Stimulated activated naive B cell treated with anti-CD40 and anti-IgM and Interleukin-4, amounts not matched to agents 10 μg/mL and 1 μg/mL and 100 μg/mL, for 72 hours (primary cell): ENCODE measurements at regions not wholly inside any gene's neighbourhood (a gene's known extent, or its start where the extent isn't known, plus 50 kb on each side); places are given as distances from the start of the nearest gene placed in this dataset.
A peak's percentile ranks its signal among the peaks of the same experiment; 100 is the strongest.

ENCODE experiments used
- ATAC-seq, 2 donors: fragments of 150-1000 bp; cut with Tn5 transposase; replicated peaks; 2 replicates each; pipeline ENCODE4 v1.10.0; 2021; ENCODE audit warnings: moderate library complexity in 1 of 2
- DNase-seq: peaks from one replicate; pipeline ENCODE4 v3.0.0; 2021
- H3K27ac Mint-ChIP-seq: one replicate; pipeline ENCODE4 v1.8.0; 2022; ENCODE audit warnings: mild to moderate bottlenecking, mixed read lengths
- H3K27me3 Mint-ChIP-seq, 2 donors: one replicate each; pipeline ENCODE4 v1.8.0; 2022; ENCODE audit warnings: mixed read lengths in 2 of 2
- H3K36me3 Mint-ChIP-seq, 2 donors: one replicate each; pipeline ENCODE4 v1.8.0; 2022; ENCODE audit warnings: mixed read lengths in 2 of 2, mild to moderate bottlenecking in 1 of 2
- H3K4me1 Mint-ChIP-seq, 2 donors: one replicate each; pipeline ENCODE4 v1.8.0; 2022; ENCODE audit warnings: mixed read lengths in 2 of 2, mild to moderate bottlenecking in 1 of 2
- H3K4me3 Mint-ChIP-seq, 2 donors: one replicate each; pipeline ENCODE4 v1.8.0; 2022; ENCODE audit warnings: mild to moderate bottlenecking in 2 of 2, mixed read lengths in 2 of 2, moderate library complexity in 1 of 2
- H3K9me3 Mint-ChIP-seq, 2 donors: one replicate each; pipeline ENCODE4 v1.8.0; 2022; ENCODE audit warnings: mixed read lengths in 2 of 2, mild to moderate bottlenecking in 1 of 2

DNA sequence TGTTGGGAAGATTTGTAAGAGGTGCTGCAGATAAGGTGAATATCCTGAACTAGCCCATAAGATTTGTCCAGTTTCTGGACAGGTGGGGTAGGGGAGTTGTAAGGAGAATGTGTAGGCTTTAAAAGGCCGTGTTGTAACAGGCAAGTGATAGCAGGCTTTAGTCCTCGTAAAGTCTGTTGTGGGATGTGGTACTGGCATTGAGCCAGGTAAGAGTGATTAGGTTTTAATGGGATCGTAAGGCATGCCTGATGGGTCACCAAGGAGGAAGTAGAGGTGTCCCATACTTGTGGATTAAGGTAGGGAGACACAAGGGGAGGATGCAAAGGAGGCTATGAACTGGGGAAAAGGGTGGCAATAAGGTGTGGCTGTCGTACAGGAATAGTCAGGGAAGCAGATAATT is 256.9 kb upstream of the DKK2 start:
- ATAC-seq (no peak), DNase-seq (no peak)
- no peaks in the 10 kb centered on the region for H3K36me3 Mint-ChIP-seq
- no peak overlapping the region for H3K27ac Mint-ChIP-seq
- H3K27me3 Mint-ChIP-seq: no peaks in the 10 kb centered on the region
- H3K9me3 Mint-ChIP-seq: peaks cover 14% of the 10 kb centered on the region in 2 donors
- no peak overlapping the region for H3K4me3 Mint-ChIP-seq
- H3K4me1 Mint-ChIP-seq: no peaks in the 10 kb centered on the region

DNA sequence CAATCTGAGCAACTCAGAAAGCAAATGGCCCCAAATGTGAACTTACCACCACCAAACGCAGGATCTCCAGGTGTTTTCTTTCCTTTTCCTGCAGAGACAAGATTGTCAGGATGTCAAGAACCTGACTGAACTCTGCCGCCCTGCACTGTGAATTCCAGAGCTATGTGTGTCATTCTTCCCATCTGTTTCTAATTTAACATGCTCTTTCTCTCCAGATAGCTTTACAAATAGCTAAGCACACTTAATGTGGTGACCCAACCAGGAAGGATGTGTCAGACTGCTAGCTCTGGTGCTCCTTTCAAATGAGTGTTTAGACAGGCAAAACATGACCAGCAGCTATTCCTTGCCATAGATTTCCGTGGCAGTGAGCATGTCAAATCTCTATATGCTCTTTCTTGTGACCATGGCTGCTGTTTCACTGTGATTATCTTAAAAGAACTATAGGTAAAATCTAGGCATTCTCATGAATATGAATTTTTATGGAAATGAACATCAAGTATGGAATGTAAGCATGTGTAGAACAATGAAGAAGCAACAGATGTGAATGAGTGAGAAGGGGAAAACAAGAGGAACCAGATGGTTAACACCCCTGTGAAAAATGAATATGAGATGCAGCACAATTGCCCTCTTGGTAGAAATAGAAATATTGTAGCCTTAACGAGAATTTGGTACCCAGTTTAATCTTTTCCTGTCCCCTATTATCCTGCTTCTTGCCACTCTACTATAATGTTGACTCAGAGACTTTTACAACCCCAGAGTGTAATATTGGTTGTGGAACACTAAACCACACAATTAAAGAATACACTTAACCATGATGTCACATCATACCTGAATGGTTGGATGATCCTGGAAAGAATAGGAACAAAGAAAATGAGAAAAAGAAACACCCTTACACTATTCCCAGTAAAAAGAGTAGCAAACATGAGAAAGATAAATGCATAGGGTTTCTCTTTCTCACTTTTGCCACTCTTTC is 247.8 kb upstream of the DKK2 start:
- ATAC-seq: no peak

DNA sequence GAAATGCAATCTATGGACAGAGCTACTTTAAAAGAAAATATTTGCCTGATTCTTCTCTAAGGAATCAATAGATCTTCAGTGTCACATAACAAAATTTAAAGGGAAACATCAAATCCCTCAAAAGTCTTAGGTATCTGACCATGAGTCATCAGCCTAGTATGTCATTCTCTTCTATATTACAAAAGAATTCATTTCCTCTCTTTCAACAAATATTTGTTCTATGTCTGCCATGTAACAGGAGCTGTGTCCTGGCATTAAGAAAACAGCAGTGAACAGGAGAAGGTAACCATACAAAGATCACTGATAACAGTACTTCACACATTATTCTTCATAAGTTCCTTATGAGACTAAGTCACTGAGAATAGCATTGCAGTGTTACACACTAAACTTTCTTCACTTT is 243.6 kb upstream of the DKK2 start:
- Mint-ChIP-seq H3K27me3 (no peaks in the 10 kb centered on the region), H3K9me3 (no peaks in the 10 kb centered on the region), H3K36me3 (no peaks in the 10 kb centered on the region), H3K4me3 (no peak overlapping the region), H3K27ac (no peak overlapping the region), H3K4me1 (no peaks in the 10 kb centered on the region)
- no peak for ATAC-seq
- no peak for DNase-seq

More for the DNA sequence above, 247.8 kb upstream of the DKK2 start:
- Mint-ChIP-seq H3K4me1 (no peaks in the 10 kb centered on the region), H3K27me3 (no peaks in the 10 kb centered on the region), H3K36me3 (no peaks in the 10 kb centered on the region), H3K4me3 (no peak overlapping the region), H3K27ac (no peak overlapping the region), H3K9me3 (peaks cover 0 to 2% of the 10 kb centered on the region in 2 donors)
- no peak for DNase-seq

DNA sequence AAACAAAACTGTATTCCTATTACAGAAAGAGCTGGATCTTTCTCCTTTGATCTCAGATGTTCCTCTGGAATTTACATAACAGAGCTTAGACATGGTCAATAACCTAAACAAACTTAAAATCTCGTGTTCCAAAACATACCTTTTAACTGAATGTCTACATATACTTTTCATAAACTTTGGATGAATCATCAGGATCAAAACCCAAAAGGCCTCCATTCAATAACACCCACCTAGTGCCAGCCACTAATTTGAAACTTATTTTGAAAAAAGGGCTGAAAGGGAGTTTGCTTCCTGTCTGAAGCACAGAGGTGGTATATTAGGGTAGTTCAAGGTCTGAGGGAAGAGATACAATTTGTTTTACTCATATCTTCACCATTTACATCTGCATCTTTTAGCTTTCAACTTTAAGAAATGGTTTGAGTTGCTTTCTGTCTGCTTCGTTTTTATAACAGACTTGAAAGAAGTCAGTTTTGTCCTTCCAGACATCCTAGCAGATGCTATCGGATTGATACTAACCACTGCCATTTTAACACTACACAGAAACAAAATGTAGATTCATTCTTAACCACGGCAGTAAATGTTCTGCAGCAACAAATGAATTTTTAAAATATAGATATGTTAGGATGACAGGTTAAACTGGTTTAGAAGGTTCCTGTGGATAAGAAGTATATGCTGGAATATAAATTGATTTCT is 242.8 kb upstream of the DKK2 start:
- Mint-ChIP-seq H3K9me3 (no peaks in the 10 kb centered on the region), H3K27ac (no peak overlapping the region), H3K27me3 (no peaks in the 10 kb centered on the region), H3K36me3 (no peaks in the 10 kb centered on the region), H3K4me3 (no peak overlapping the region), H3K4me1 (no peaks in the 10 kb centered on the region)
- DNase-seq (no peak), ATAC-seq (no peak)

DNA sequence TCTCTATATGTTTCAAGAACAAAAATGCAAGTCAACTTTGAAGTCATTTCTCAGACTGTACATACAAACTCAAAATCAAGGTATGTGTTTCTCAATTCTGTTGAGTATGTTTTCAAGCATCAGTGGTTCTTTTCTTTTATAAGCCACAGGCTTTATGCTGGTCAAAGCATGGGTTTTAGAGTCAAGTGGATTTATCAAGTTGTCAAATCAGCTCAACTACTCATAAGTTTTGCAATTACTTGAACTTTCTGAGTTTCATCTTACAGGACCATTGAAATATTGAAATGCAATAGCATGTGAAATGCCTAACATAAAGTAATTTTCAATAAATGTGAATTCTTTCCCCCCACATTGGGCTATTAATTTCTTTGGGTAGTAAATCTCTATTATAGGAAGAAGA is 239.9 kb upstream of the DKK2 start:
- Mint-ChIP-seq H3K27ac (no peak overlapping the region), H3K27me3 (no peaks in the 10 kb centered on the region), H3K4me3 (no peak overlapping the region), H3K36me3 (no peaks in the 10 kb centered on the region), H3K9me3 (no peaks in the 10 kb centered on the region), H3K4me1 (no peaks in the 10 kb centered on the region)
- DNase-seq: no peak
- ATAC-seq: no peak

DNA sequence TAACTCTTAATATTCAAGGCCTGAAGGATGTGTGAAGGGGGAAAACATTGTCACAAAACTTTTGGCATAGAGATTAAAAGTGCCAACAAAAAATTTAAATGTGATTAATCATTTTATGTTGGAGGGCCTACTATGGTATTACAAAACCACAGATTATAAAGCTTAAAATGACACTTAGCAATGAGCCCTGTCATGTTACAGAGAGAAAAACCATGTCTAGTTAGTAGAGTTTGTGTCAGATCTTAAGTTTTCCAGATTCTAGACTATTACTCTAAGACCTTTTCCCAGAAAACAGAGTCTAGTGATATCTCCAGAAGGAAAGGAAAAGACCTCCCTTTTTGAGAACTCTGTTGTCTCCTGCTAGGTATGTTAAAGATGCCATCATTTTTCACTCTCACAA is 239.1 kb upstream of the DKK2 start:
- no peaks in the 10 kb centered on the region for H3K4me1 Mint-ChIP-seq
- ATAC-seq (no peak), DNase-seq (no peak)
- H3K4me3 Mint-ChIP-seq: no peak overlapping the region
- no peaks in the 10 kb centered on the region for H3K27me3 Mint-ChIP-seq
- H3K36me3 Mint-ChIP-seq: no peaks in the 10 kb centered on the region
- H3K27ac Mint-ChIP-seq: no peak overlapping the region
- no peaks in the 10 kb centered on the region for H3K9me3 Mint-ChIP-seq

DNA sequence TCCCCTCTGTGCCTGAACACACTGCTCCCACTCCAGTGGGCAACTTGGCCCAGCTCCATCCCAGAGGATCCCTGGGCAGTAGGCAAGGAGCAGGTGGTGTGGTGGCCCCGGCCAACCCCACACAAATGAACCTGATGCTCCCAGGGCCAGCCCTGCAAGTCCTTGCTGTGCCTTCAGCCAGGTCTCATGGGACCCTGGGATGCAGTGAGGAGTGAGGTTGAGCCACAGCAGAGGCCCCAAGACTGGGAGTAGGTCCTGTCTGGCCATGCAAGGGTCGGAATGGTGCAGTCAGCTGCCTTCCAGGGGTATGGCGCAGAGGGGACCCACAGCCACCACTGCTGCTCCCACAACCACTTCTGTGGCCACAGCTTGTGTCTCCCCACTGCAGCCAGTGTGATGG is 234.5 kb upstream of the DKK2 start:
- Mint-ChIP-seq H3K9me3 (peaks cover 0 to 1% of the 10 kb centered on the region in 2 donors), H3K27me3 (no peaks in the 10 kb centered on the region), H3K4me3 (no peak overlapping the region), H3K36me3 (no peaks in the 10 kb centered on the region), H3K4me1 (no peaks in the 10 kb centered on the region), H3K27ac (no peak overlapping the region)
- ATAC-seq (no peak), DNase-seq (no peak)

DNA sequence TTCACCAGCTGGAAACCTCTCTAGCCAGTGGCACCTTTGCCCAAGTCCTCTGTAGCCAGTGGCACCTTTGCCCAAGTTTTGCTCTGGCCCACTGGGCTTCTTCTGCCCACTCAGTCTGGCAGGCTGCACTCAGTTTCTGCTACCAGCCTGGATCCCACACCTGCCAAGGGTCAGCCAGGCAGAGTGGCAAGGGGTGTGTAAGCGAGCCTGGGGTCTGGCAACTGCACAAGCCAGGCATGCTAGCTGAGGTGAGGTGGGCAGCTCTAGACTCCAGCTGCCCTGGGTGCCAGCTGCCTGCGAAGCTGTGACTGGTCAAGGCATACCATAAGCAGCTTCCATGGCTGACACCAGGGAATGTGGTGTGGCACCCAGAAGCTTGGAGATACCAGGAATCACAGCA is 233.1 kb upstream of the DKK2 start:
- Mint-ChIP-seq H3K4me3 (no peak overlapping the region), H3K27me3 (no peaks in the 10 kb centered on the region), H3K27ac (no peak overlapping the region), H3K4me1 (no peaks in the 10 kb centered on the region), H3K36me3 (no peaks in the 10 kb centered on the region), H3K9me3 (peaks cover 0 to 1% of the 10 kb centered on the region in 2 donors)
- DNase-seq: no peak
- ATAC-seq: peak in 1 of 2 donors; percentile 33

DNA sequence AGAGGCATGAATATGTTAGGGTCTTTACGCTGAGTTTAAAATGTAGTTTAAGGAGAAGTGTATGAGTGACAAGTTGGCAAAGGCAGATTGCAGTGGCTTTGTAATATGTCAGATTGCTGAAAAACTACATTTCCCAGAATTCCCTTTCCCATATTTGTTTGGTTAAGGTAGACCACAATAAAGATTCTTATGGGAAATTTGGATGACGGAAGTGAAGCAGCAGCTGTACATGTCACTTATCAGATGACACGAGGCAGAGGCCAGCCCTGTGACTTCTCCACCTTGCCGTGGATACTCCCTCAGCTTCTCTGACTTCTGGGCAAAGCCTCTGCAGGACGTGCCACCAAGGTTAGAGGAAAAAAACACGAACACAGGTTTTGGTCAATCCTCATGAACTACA is 229.7 kb upstream of the DKK2 start:
- Mint-ChIP-seq H3K27ac (no peak overlapping the region), H3K9me3 (peaks cover 0 to 1% of the 10 kb centered on the region in 2 donors)

DNA sequence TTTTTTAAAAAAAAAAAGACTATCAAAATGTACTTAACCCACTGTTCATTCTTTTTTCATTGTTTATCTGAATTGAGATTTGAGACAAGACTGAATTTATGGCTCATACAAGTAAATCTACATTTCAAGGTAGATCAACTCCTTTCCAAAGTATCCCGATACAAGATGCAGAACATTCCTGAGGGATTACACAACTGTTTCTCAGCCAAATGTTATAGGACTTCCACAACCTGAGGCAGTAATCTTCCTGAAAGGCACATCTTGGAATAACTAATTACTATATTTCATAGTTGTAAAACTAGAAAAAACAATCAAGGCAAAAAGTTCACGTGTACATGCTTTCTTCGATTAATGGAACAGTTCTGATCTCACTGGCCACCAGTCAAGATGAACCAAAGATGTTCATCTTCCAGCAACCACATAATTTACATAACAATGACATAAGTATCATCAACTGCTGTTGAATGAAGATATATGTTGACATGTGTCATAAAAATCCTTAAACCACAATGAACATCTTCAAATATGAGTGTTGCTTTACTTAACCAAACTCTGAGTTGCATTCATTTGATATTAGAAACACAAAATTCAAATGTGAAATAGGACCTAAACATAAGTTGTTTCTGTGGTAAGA is 225.2 kb upstream of the DKK2 start:
- H3K9me3 Mint-ChIP-seq: no peaks in the 10 kb centered on the region
- H3K27me3 Mint-ChIP-seq: no peaks in the 10 kb centered on the region
- ATAC-seq (no peak), DNase-seq (no peak)
- no peaks in the 10 kb centered on the region for H3K36me3 Mint-ChIP-seq
- H3K4me1 Mint-ChIP-seq: no peaks in the 10 kb centered on the region
- H3K4me3 Mint-ChIP-seq: no peak overlapping the region
- no peak overlapping the region for H3K27ac Mint-ChIP-seq

More for the DNA sequence above, 229.7 kb upstream of the DKK2 start:
- Mint-ChIP-seq H3K4me1 (no peaks in the 10 kb centered on the region), H3K36me3 (no peaks in the 10 kb centered on the region), H3K27me3 (no peaks in the 10 kb centered on the region), H3K4me3 (no peak overlapping the region)
- no peak for DNase-seq
- no peak for ATAC-seq

DNA sequence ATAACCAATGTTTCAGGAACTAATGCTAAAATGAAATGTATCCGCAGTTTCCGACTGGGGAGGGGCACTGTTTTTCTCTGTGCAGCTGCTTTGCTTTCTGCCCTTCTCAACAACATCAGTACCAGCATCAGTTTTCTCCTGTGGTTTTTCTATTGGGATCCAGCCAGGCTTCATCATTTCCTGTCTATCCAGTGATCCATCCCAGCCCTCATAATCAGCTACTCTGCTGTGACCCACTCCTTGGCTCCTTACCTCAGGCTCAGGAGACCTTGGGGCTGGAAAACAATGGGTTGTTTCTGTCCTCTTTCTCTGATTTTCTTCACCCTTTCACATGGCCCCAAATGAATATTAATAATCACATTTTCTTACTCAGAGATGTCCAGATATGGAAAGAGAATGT is 222.2 kb upstream of the DKK2 start:
- no peaks in the 10 kb centered on the region for H3K4me1 Mint-ChIP-seq
- no peaks in the 10 kb centered on the region for H3K27me3 Mint-ChIP-seq
- DNase-seq: no peak
- no peaks in the 10 kb centered on the region for H3K9me3 Mint-ChIP-seq
- H3K27ac Mint-ChIP-seq: no peak overlapping the region
- H3K4me3 Mint-ChIP-seq: no peak overlapping the region
- no peak for ATAC-seq
- H3K36me3 Mint-ChIP-seq: no peaks in the 10 kb centered on the region

DNA sequence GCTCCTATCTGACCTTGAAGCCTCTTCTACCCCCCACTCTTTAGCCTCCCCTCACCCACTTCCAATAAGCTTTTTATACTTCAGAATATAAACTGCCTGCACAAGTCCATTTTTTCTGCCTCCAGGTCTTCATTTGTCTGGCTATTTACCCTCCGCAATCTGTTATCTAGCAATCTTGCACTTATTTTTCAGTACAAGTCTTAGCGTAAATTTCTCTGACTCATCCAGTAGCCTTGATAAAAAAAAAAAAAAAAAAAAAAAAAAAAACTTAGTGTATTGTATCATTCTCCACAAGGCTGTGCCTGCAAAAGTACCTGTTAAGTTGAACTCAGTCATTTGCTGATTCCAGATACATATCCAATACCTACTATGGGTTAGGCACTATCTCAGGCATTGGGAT is 219.5 kb upstream of the DKK2 start:
- Mint-ChIP-seq H3K4me3 (no peak overlapping the region), H3K36me3 (no peaks in the 10 kb centered on the region), H3K27me3 (no peaks in the 10 kb centered on the region), H3K4me1 (no peaks in the 10 kb centered on the region), H3K9me3 (no peaks in the 10 kb centered on the region), H3K27ac (no peak overlapping the region)
- no peak for ATAC-seq
- no peak for DNase-seq

DNA sequence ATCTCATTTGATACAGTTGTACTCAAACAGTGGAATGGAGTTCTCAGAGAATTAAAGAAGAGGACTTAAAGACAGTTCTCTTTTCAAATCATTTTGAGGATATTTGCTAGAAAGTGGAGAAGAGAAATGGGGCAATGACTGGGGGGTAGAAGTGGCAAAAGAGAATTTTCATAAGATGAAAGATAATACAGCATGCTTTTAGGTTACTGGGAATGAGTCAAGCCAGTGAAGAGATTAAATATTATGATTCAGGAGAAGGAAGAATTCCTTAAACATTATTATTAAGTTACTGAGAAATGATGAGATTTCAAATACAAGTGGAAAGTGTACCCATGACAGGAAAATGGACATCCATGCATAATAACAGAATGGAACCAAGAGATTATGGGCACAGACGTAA is 219.0 kb upstream of the DKK2 start:
- no peak overlapping the region for H3K4me3 Mint-ChIP-seq
- H3K27ac Mint-ChIP-seq: no peak overlapping the region
- H3K9me3 Mint-ChIP-seq: no peaks in the 10 kb centered on the region
- no peak for DNase-seq
- H3K36me3 Mint-ChIP-seq: no peaks in the 10 kb centered on the region
- no peaks in the 10 kb centered on the region for H3K27me3 Mint-ChIP-seq
- H3K4me1 Mint-ChIP-seq: no peaks in the 10 kb centered on the region
- ATAC-seq: no peak

DNA sequence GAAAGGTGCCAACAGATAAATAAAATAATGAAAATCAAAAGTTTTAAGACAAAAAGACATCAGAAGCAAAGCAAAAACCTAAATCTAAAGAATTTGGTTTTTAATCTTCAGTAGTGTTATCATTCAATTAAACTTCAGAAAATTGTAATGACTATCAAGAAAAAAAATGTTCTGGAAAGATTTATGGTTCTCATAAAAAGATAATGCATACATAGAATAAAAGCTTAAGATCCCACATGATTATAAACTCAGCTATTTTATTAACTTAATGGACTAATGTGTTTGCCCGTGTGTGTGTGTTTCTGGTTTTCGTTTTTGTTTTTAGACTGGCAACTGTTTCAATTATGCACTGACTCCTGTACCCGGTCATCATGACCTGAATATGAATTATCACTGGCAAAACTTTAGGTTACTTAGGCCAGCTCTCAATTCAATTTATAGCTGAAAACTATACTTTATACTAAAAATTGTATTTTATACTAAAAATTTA is 217.5 kb upstream of the DKK2 start:
- Mint-ChIP-seq H3K36me3 (no peaks in the 10 kb centered on the region), H3K27ac (no peak overlapping the region), H3K4me3 (no peak overlapping the region), H3K27me3 (no peaks in the 10 kb centered on the region), H3K9me3 (peaks cover 0 to 2% of the 10 kb centered on the region in 2 donors), H3K4me1 (no peaks in the 10 kb centered on the region)
- DNase-seq (no peak), ATAC-seq (no peak)
